ENCODE measurements at regions not wholly inside any gene's neighbourhood (a gene's known extent, or its start where the extent isn't known, plus 50 kb on each side); places are given as distances from the start of the nearest gene placed in this dataset.

DNA sequence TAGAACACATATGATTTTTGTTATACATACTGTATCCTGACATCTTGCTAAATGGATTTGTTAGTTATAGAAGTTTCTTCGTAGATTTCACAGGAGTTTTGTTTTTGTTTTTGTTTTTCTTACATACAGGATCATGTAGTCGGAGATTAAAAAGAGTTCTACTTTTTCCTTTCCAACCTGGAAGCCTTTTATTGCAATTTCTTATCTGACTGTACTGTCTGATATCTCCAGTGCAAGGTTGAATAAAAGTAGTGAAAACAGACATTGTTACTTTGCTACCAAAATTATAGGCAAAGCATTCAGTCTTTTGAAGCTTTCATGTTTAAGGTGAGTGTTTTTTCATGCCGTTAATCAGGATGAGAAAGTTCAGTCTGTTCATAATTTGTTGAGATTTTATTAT, 117.4 kb upstream of the PRSS3 start:
- TF ChIP-seq, protein P1, sequence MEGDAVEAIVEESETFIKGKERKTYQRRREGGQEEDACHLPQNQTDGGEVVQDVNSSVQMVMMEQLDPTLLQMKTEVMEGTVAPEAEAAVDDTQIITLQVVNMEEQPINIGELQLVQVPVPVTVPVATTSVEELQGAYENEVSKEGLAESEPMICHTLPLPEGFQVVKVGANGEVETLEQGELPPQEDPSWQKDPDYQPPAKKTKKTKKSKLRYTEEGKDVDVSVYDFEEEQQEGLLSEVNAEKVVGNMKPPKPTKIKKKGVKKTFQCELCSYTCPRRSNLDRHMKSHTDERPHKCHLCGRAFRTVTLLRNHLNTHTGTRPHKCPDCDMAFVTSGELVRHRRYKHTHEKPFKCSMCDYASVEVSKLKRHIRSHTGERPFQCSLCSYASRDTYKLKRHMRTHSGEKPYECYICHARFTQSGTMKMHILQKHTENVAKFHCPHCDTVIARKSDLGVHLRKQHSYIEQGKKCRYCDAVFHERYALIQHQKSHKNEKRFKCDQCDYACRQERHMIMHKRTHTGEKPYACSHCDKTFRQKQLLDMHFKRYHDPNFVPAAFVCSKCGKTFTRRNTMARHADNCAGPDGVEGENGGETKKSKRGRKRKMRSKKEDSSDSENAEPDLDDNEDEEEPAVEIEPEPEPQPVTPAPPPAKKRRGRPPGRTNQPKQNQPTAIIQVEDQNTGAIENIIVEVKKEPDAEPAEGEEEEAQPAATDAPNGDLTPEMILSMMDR (IDR thresholded peaks at IDR 0.05 in 8 of 11, conservative IDR thresholded peaks at IDR 0.05 in 3 of 11), result no peak
- TF ChIP-seq POLR2A (IDR thresholded peaks at IDR 0.05), result no peak
- no peak for TF ChIP-seq POLR2AphosphoS5 (IDR thresholded peaks at IDR 0.05)
